Activated T-helper 1 cell treated with anti-CD3 and anti-CD28 coated beads, Interleukin-12 subunit alpha, Interleukin-12 subunit beta, Interleukin-2, Interleukin-4 antibody, amounts not matched to agents 30 ng/mL and 10 ng/mL and 1 ng/mL, durations not matched to agents 14 hours and 24 hours and 36 hours (primary cell): ENCODE measurements at regions not wholly inside any gene's neighbourhood (a gene's known extent, or its start where the extent isn't known, plus 50 kb on each side); places are given as distances from the start of the nearest gene placed in this dataset.

Experiments used
- DNase-seq: peaks from one replicate; pipeline ENCODE4 v3.0.0; 2021; ENCODE audit warnings: low spot score
- H3K27ac Mint-ChIP-seq: one replicate; pipeline ENCODE4 v1.8.0; 2021; ENCODE audit warnings: mild to moderate bottlenecking, mixed read lengths
- H3K27me3 Mint-ChIP-seq: one replicate; pipeline ENCODE4 v1.8.0; 2022; ENCODE audit warnings: mild to moderate bottlenecking, moderate library complexity, mixed read lengths; ENCODE audit not compliant: insufficient read depth
- H3K36me3 Mint-ChIP-seq: one replicate; pipeline ENCODE4 v1.8.0; 2021; ENCODE audit warnings: low read depth, mixed read lengths
- H3K4me1 Mint-ChIP-seq: one replicate; pipeline ENCODE4 v1.8.0; 2021; ENCODE audit warnings: low read depth, mixed read lengths
- H3K4me3 Mint-ChIP-seq: one replicate; pipeline ENCODE4 v1.8.0; 2021; ENCODE audit warnings: mild to moderate bottlenecking, moderate library complexity, mixed read lengths
- H3K9me3 Mint-ChIP-seq: one replicate; pipeline ENCODE4 v1.8.0; 2021; ENCODE audit warnings: mixed read lengths
- intact Hi-C: fragments of 100-400 bp; cut with micrococcal nuclease; formaldehyde crosslinking; loops from one replicate; pipeline ENCODE4 v1.15.1; 2024

DNA sequence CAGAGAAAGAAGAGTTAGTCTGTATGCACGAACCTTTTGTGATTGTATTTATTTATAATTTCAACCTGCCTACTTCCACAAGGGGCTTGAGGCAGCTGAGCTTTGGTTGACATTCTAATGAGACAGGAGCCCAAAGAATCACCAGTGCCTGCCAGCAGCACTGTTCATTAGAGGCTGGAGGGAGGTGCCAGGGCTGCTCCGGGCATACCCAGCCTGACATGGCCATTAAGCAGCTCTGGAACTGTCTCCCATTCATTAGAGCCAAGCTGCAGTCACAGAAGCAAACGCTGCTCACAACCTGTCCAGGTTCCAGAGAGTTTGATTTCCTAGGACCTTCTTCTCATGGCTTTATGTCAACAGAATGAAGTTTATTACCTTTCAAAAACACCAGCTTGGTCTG, 425.5 kb downstream of the RFC3 start:
- DNase-seq = no peak
- H3K4me1 Mint-ChIP-seq = no peaks in the 10 kb centered on the region
- H3K4me3 Mint-ChIP-seq = no peak overlapping the region
- intact Hi-C loops = no loop called here
- H3K27me3 Mint-ChIP-seq = no peaks in the 10 kb centered on the region
- H3K36me3 Mint-ChIP-seq = no peaks in the 10 kb centered on the region
- peaks cover 9% of the 10 kb centered on the region for H3K9me3 Mint-ChIP-seq
- H3K27ac Mint-ChIP-seq = no peak overlapping the region

DNA sequence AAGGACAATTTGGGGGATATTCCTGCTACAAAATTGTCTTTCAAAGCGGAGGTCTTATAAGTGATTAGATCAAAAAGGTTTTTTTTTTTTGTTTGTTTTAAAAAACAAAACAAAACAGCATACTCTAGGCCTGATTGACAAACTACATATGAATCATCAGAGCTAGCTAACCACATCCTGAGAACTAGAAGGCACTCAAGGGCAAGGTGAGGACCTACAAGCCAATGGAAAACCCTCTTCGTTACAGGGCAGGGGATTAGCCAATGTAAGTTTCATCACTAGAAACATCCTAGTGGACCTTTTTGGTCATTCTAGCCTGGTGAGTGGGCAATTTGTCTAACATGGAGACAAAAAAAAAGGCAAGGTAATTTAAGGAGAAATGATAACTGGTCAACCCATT, 428.6 kb downstream of the RFC3 start:
- no peak overlapping the region for H3K4me3 Mint-ChIP-seq
- H3K36me3 Mint-ChIP-seq = no peaks in the 10 kb centered on the region
- DNase-seq = no peak
- intact Hi-C loops = no loop called here
- no peak overlapping the region for H3K27ac Mint-ChIP-seq
- H3K4me1 Mint-ChIP-seq = no peaks in the 10 kb centered on the region
- no peaks in the 10 kb centered on the region for H3K27me3 Mint-ChIP-seq
- H3K9me3 Mint-ChIP-seq = peaks cover 9% of the 10 kb centered on the region

DNA sequence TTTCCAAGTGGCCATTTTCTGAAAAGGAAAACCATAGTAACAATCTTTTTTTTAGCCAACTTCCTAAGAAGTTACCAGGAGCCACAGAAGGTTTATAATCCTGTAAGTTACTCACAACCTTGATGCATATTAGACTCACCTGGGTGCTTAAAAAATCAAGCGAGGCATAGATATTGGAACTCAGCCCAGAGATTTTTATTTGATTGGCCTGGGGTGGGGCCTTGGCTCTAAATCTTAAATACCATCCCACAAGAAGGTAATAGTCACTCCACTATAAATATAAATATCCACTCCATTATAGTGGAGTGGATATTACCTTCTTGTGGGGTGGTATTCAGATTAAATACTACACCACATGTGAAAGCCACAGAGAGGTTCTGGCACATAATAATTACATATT, 429.6 kb downstream of the RFC3 start:
- Mint-ChIP-seq H3K36me3 (no peaks in the 10 kb centered on the region), H3K27me3 (no peaks in the 10 kb centered on the region), H3K27ac (no peak overlapping the region), H3K4me3 (no peak overlapping the region), H3K4me1 (no peaks in the 10 kb centered on the region), H3K9me3 (peaks cover 9% of the 10 kb centered on the region)
- DNase-seq = no peak
- intact Hi-C loops = no loop called here

DNA sequence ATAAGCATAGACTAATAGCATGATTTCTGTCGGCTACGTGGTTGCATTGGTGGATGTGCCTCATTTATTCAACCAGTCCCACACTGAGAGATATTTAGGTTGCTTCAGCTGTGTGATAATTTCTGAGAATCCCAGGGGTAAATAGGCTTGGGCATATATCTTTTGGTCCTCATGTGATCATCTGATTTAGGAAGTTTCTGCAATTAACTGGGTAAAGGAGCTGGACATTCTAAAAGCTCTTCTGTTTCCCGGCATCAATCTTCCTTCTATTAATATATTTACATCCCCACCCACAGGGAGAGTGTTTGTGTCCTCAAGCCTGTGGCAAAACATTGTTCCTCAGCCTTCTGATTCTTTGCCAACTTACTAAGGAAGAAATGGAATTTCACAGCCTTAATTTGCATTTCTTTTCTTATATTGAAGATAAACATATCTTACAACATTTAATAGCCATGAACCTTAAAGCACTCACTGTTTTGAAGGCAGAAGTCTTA, 431.6 kb downstream of the RFC3 start:
- intact Hi-C loops = no loop called here
- Mint-ChIP-seq H3K27ac (no peak overlapping the region), H3K36me3 (no peaks in the 10 kb centered on the region), H3K27me3 (no peaks in the 10 kb centered on the region), H3K4me1 (no peaks in the 10 kb centered on the region), H3K4me3 (no peak overlapping the region), H3K9me3 (peaks cover 12% of the 10 kb centered on the region)
- no peak for DNase-seq

DNA sequence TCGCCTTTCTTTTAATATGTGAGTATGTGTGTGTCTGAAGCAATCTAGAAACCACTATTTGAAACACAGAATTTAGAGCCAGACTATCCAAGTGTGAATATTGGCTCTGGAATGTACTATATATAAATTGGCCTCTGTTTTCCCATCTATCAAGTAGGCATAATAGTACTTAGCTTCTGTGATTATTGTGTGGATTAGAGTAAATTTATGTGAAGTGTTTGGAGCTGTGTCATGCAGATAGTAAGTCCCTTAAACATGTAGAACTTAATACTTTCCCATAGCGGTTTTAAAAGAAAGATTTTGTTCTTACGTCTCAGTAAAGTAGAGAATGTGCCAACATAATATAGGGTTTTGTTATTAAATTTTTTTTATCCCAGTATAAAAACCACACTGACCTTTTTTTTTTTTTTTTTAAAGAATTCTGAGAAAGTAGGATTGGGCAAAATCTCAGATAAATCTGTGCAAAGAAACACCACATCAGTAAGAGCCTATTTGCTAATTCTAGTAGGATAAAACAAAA, 432.3 kb downstream of the RFC3 start:
- H3K27me3 Mint-ChIP-seq = no peaks in the 10 kb centered on the region
- H3K9me3 Mint-ChIP-seq = peaks cover 12% of the 10 kb centered on the region
- H3K4me3 Mint-ChIP-seq = no peak overlapping the region
- no peak for DNase-seq
- intact Hi-C loops = no loop called here
- H3K36me3 Mint-ChIP-seq = no peaks in the 10 kb centered on the region
- H3K27ac Mint-ChIP-seq = no peak overlapping the region
- no peaks in the 10 kb centered on the region for H3K4me1 Mint-ChIP-seq

DNA sequence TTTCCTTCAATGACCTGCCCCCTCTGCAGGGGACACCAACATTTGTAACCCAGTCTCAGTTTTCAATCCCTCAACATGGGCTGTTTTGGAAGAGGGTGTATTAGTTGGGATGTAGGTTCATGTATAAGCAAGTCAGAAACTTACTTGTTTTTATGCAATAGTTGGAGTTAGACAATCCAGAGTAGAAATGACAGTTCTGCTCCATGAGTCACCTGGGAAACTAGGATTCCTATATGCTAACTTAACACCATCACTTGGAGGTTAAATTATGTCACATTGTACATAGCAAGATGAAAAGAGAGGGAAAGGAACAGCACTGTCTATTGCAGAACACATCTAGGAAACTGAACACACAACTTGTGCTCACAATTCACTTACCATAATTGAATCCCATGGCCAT, 436.4 kb downstream of the RFC3 start:
- H3K36me3 Mint-ChIP-seq = no peaks in the 10 kb centered on the region

DNA sequence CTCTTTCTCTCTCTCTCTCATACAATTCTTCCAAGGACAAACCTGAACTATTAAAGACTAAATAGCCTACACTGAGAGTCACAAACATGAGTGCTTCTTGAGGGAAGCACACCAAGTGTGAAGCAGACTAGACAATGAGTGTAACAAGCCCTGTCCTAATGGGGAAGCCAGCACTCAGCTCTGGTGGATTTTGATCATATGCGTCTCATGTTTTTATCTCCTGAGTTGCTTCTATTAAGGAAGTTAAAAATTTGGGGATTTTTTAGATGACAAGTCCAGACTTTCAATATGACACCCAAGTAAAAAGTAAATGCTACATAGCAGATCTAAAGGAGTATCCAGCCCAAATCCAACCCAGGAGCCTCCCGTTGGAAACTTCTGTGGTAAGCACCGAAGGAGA, 437.8 kb downstream of the RFC3 start:
- Mint-ChIP-seq H3K27me3 (no peaks in the 10 kb centered on the region), H3K27ac (no peak overlapping the region), H3K9me3 (peaks cover 23% of the 10 kb centered on the region), H3K4me3 (no peak overlapping the region), H3K36me3 (no peaks in the 10 kb centered on the region), H3K4me1 (no peaks in the 10 kb centered on the region)
- intact Hi-C loops = no loop called here
- no peak for DNase-seq

More for the DNA sequence above, 436.4 kb downstream of the RFC3 start:
- Mint-ChIP-seq H3K4me3 (no peak overlapping the region), H3K27me3 (no peaks in the 10 kb centered on the region), H3K27ac (no peak overlapping the region), H3K9me3 (peaks cover 18% of the 10 kb centered on the region), H3K4me1 (no peaks in the 10 kb centered on the region)
- intact Hi-C loops = no loop called here
- DNase-seq = no peak

DNA sequence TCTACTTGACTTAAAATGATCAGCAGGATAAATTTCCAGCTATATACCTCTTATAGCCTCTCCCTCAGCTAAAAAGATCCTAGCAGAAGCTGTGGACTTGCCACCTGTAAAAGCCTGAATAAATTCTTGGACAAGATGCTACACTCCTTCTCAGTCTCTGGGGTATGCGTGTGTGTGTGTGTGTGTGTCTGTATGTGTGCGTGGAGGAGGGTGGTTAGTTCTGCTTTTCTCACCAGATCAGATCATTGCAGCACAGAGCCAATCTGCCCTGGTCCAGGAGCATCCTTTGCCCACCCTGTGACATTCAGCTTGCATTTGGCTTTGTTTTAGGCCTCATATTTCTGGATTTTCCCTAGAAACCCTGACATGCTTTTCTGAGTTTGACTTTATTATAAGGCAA, 438.3 kb downstream of the RFC3 start:
- no peak for DNase-seq
- Mint-ChIP-seq H3K27me3 (no peaks in the 10 kb centered on the region), H3K36me3 (no peaks in the 10 kb centered on the region), H3K9me3 (peaks cover 23% of the 10 kb centered on the region), H3K4me1 (no peaks in the 10 kb centered on the region), H3K4me3 (no peak overlapping the region), H3K27ac (no peak overlapping the region)
- intact Hi-C loops = no loop called here

DNA sequence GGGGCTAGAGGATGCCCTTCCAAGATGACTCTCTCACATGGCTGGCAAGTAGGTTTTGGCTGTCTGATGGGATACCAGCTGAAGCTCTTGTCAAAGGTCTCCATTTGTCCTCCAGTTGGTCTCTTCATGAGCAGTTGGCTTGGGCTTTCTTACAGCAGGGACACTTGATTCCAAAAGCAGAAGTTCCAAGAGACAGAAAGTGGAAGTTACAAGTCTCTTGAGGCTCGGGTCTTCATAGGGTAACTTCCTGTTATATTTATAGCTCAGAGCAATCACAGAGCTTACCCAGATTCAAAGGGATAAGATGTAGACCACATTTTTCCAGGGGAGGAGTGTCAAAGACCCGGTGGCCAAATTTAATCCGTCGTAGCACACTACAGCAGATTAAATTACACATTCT, 440.0 kb downstream of the RFC3 start:
- intact Hi-C loops = no loop called here
- DNase-seq = no peak
- H3K27me3 Mint-ChIP-seq = no peaks in the 10 kb centered on the region
- no peaks in the 10 kb centered on the region for H3K4me1 Mint-ChIP-seq
- H3K4me3 Mint-ChIP-seq = no peak overlapping the region
- peaks cover 23% of the 10 kb centered on the region for H3K9me3 Mint-ChIP-seq
- no peak overlapping the region for H3K27ac Mint-ChIP-seq
- H3K36me3 Mint-ChIP-seq = no peaks in the 10 kb centered on the region

DNA sequence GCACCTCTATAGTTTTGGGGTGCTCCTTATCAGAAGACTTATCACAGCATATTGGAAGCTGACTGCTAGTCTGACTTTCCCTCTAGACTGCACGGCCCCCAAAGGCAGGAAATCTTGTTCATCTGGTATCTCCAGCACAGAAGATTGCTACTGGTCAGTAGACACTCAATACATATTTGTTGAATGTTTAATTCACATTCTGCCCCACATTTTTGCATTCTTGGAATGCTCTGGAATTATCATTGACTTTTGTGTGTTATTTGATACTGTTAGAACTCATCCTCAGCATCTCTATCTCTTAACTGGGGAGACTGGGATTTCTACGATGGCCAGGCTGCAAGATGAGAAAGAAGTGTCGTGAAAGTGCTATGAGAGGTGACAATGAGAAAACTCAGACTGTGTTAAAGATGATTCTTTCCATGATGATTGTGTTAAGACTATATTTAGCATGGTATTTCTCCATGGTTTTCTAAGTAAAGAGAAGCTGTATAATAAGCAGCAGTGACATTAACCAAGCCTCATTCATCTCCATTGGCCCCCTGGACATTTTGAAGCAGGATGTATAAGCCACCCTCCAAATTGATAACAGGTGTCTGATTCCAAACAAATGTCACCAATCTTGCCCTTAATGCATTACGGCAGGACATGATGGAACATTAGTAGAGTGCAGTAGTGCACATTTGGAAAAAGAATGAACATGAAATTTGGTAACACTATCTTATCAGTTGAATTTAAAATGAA, 440.9 kb downstream of the RFC3 start:
- DNase-seq = no peak
- Mint-ChIP-seq H3K36me3 (no peaks in the 10 kb centered on the region), H3K27ac (no peak overlapping the region), H3K4me1 (no peaks in the 10 kb centered on the region), H3K9me3 (peaks cover 23% of the 10 kb centered on the region), H3K4me3 (no peak overlapping the region), H3K27me3 (no peaks in the 10 kb centered on the region)
- intact Hi-C loops = no loop called here

DNA sequence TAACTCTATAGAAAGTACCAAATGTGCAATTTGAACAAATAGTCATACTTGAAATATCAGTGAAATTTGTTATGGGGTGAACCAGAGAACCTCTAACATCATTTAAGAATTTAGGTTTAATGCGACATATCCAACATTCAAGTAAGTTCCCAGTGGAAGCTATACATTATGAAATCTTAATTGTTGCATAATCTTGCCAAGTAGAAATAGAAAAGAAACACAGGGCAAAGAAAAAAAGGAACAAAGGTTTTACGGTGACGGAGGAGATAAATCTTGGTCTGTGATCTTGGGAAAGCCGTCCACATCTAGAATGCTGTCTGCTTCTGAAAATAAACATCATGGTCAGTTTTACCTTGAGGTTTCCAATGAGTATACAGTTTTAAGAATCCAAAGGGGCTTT, 445.7 kb downstream of the RFC3 start:
- DNase-seq = no peak
- no peak overlapping the region for H3K27ac Mint-ChIP-seq
- no peaks in the 10 kb centered on the region for H3K27me3 Mint-ChIP-seq
- no peak overlapping the region for H3K4me3 Mint-ChIP-seq
- H3K36me3 Mint-ChIP-seq = no peaks in the 10 kb centered on the region
- H3K9me3 Mint-ChIP-seq = peaks cover 7% of the 10 kb centered on the region
- H3K4me1 Mint-ChIP-seq = no peaks in the 10 kb centered on the region
- intact Hi-C loops = no loop called here

DNA sequence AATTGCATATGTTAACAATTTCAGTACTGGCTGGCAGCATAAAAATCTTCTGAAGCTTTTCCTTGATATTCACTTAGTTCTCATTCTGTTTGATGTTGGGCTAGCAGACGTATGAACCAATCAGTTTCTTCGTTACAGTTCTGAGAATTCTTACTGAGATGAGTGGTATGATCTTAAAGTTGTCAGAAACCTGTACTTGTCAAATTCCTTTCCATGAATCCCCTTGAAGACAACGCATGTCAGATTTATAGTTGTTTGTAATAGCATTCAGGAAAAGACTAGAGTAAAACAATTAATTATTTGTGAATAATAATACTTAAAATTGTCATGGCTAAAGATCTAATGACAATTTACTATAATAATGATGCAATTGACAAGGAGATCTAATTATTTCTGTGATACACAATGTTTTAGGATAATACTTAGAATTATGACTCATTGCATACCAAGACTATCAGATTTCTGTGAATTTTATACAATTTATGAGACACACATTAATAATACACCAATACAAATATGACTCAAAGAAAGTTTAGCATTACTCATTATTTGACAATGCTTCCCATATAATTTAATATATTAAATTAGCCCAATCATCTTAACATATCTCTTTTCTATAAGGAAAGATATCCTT, 447.2 kb downstream of the RFC3 start:
- intact Hi-C loops = no loop called here
- Mint-ChIP-seq H3K4me1 (no peaks in the 10 kb centered on the region), H3K4me3 (no peak overlapping the region), H3K9me3 (peaks cover 2% of the 10 kb centered on the region), H3K27ac (no peak overlapping the region), H3K36me3 (no peaks in the 10 kb centered on the region), H3K27me3 (no peaks in the 10 kb centered on the region)
- no peak for DNase-seq

DNA sequence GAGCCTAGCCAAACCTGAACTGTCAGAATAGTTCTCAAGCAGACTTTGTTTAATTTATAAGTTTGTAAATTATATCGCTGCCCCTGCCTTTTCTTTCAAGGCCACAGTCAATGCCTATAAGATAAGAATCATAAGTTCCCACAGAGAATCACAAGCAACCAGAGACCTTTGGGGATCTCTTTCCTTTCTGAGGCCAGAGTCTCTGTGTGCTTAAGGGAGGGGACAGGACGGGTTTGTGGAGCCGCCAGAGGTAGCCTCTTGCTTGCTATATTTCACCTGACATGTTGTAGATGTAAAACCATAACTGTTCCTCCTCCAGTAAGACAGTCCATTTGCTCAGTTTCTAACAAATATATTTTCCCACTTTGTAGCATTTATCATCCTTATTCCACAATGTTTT, 458.8 kb downstream of the RFC3 start:
- intact Hi-C loops = no loop called here
- H3K9me3 Mint-ChIP-seq = peaks cover 11% of the 10 kb centered on the region
- H3K4me3 Mint-ChIP-seq = no peak overlapping the region
- H3K27ac Mint-ChIP-seq = no peak overlapping the region
- H3K36me3 Mint-ChIP-seq = no peaks in the 10 kb centered on the region
- no peaks in the 10 kb centered on the region for H3K27me3 Mint-ChIP-seq
- H3K4me1 Mint-ChIP-seq = no peaks in the 10 kb centered on the region
- DNase-seq = no peak
